ENCODE measurements at regions not wholly inside any gene's neighbourhood (a gene's known extent, or its start where the extent isn't known, plus 50 kb on each side); places are given as distances from the start of the nearest gene placed in this dataset.

GRCh38 chr2:171617981-171618380 is 69.3 kb upstream of the DYNC1I2 start:
- no peak for TF ChIP-seq POLR2A (IDR thresholded peaks at IDR 0.05; ENCODE audit: low read length)
- TF ChIP-seq CTCF (IDR thresholded peaks at IDR 0.05), result no peak
- TF ChIP-seq MAX (IDR thresholded peaks at IDR 0.05), result no peak
- no peak for TF ChIP-seq CBX2 (IDR thresholded peaks at IDR 0.05; ENCODE audit: borderline replicate concordance, low read depth)
- no peak for TF ChIP-seq SREBF2 (IDR thresholded peaks at IDR 0.05)
- no peak for TF ChIP-seq RARB (CRISPR knock-in tag; IDR thresholded peaks at IDR 0.05)
- TF ChIP-seq USF2 (IDR thresholded peaks at IDR 0.05), result no peak
- no peak for TF ChIP-seq MYC (IDR thresholded peaks at IDR 0.05; ENCODE audit: borderline replicate concordance, low read length)
